A549 (cell line): ENCODE measurements at regions not wholly inside any gene's neighbourhood (a gene's known extent, or its start where the extent isn't known, plus 50 kb on each side); places are given as distances from the start of the nearest gene placed in this dataset.

Source experiments
- CEBPB ChIP-seq, 2 experiments: fragments of >200 bp in 1 of 2; sonication (Bioruptor Twin) in 1 of 2; formaldehyde crosslinking in 1 of 2; IDR thresholded peaks; 2 replicates each; pipeline ENCODE4 v1.6.1; 2012 to 2016
- CHD4 ChIP-seq: fragments of 200-600 bp; sonication (generic); IDR thresholded peaks from 2 replicates; pipeline ENCODE4 v1.6.1; 2016; ENCODE audit warnings: antibody characterized with exemption, mild to moderate bottlenecking, borderline replicate concordance
- EP300 ChIP-seq, 2 experiments: fragments of >200 bp; sonication (Bioruptor Twin); formaldehyde crosslinking; IDR thresholded peaks; 2 replicates in 1 of 2; 3 replicates in 1 of 2; pipeline ENCODE4 v1.6.1; 2016 to 2017
- ESRRA ChIP-seq: fragments of 150-350 bp; IDR thresholded peaks from 2 replicates; pipeline ENCODE4 v1.6.1; 2014; ENCODE audit warnings: mild to moderate bottlenecking, low read length, borderline replicate concordance
- JUNB ChIP-seq: fragments of >200 bp; sonication (Bioruptor Twin); formaldehyde crosslinking; IDR thresholded peaks from 2 replicates; pipeline ENCODE4 v1.6.1; 2016
- MAZ ChIP-seq: fragments of 150-350 bp; IDR thresholded peaks from 2 replicates; pipeline ENCODE4 v1.6.1; 2014; ENCODE audit warnings: antibody characterized with exemption, low read depth, low read length, borderline replicate concordance
- MYC ChIP-seq: IDR thresholded peaks from 2 replicates; pipeline ENCODE4 v1.6.1; 2012; ENCODE audit warnings: mild to moderate bottlenecking, inconsistent platforms, low read length, improper control_type of control experiment, borderline replicate concordance
- NPAS2 ChIP-seq: fragments of 250-450 bp; sonication (Bioruptor Pico); IDR thresholded peaks from 2 replicates; pipeline ENCODE4 v1.8.0; 2022; ENCODE audit warnings: mild to moderate bottlenecking, moderate library complexity, borderline replicate concordance
- POLR2A ChIP-seq: IDR thresholded peaks from 2 replicates; pipeline ENCODE4 v1.6.1; 2012; ENCODE audit warnings: mild to moderate bottlenecking, low read length
- POLR2AphosphoS2 ChIP-seq: conservative IDR thresholded peaks from 2 replicates; pipeline ENCODE4 v1.6.1; 2012; ENCODE audit warnings: low read length, improper control_type of control experiment, inconsistent platforms
- TF ChIP-seq, protein P1 (sequence below): IDR thresholded peaks from 2 replicates; pipeline ENCODE4 v1.6.1; 2012; ENCODE audit warnings: low read depth, borderline replicate concordance
- TF ChIP-seq, protein P2 (sequence below): fragments of >200 bp; sonication (Bioruptor Twin); formaldehyde crosslinking; IDR thresholded peaks from 3 replicates; pipeline ENCODE4 v1.5.1; 2016
- TF ChIP-seq, protein P3 (sequence below): fragments of 200-600 bp; sonication (generic); IDR thresholded peaks from 2 replicates; pipeline ENCODE4 v1.6.1; 2016; ENCODE audit warnings: antibody characterized with exemption, mild to moderate bottlenecking, moderate library complexity

DNA sequence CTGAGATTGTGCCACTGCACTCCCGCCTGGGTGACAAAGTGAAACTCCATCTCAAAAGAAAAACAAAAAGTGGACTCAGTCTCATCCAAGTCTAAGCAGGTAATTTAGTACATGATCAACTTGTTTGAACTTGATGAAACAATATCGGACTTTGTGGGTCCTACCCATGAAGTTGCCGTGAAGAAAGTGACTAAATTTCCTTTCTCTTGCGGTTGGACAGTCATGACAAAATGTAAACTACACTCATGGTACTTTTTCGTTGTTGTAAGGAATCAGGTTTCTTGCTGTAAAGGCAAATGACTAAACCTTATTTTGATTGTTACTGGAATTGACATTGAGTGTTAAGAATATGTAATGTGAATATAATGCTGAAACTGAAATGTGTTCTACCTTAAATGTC lies 164.5 kb upstream of the PLET1 start:
- TF ChIP-seq JUNB (no peak), POLR2A (no peak), CHD4 (no peak), CEBPB (IDR thresholded peaks at IDR 0.05) (no peak), ESRRA (no peak), NPAS2 (no peak), POLR2AphosphoS2 (no peak), EP300 (IDR thresholded peaks at IDR 0.05) (no peak), MAZ (no peak), MYC (no peak)
- TF ChIP-seq, protein P1, sequence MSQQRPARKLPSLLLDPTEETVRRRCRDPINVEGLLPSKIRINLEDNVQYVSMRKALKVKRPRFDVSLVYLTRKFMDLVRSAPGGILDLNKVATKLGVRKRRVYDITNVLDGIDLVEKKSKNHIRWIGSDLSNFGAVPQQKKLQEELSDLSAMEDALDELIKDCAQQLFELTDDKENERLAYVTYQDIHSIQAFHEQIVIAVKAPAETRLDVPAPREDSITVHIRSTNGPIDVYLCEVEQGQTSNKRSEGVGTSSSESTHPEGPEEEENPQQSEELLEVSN = no peak
- TF ChIP-seq, protein P2, sequence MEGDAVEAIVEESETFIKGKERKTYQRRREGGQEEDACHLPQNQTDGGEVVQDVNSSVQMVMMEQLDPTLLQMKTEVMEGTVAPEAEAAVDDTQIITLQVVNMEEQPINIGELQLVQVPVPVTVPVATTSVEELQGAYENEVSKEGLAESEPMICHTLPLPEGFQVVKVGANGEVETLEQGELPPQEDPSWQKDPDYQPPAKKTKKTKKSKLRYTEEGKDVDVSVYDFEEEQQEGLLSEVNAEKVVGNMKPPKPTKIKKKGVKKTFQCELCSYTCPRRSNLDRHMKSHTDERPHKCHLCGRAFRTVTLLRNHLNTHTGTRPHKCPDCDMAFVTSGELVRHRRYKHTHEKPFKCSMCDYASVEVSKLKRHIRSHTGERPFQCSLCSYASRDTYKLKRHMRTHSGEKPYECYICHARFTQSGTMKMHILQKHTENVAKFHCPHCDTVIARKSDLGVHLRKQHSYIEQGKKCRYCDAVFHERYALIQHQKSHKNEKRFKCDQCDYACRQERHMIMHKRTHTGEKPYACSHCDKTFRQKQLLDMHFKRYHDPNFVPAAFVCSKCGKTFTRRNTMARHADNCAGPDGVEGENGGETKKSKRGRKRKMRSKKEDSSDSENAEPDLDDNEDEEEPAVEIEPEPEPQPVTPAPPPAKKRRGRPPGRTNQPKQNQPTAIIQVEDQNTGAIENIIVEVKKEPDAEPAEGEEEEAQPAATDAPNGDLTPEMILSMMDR = no peak
- TF ChIP-seq, protein P3, sequence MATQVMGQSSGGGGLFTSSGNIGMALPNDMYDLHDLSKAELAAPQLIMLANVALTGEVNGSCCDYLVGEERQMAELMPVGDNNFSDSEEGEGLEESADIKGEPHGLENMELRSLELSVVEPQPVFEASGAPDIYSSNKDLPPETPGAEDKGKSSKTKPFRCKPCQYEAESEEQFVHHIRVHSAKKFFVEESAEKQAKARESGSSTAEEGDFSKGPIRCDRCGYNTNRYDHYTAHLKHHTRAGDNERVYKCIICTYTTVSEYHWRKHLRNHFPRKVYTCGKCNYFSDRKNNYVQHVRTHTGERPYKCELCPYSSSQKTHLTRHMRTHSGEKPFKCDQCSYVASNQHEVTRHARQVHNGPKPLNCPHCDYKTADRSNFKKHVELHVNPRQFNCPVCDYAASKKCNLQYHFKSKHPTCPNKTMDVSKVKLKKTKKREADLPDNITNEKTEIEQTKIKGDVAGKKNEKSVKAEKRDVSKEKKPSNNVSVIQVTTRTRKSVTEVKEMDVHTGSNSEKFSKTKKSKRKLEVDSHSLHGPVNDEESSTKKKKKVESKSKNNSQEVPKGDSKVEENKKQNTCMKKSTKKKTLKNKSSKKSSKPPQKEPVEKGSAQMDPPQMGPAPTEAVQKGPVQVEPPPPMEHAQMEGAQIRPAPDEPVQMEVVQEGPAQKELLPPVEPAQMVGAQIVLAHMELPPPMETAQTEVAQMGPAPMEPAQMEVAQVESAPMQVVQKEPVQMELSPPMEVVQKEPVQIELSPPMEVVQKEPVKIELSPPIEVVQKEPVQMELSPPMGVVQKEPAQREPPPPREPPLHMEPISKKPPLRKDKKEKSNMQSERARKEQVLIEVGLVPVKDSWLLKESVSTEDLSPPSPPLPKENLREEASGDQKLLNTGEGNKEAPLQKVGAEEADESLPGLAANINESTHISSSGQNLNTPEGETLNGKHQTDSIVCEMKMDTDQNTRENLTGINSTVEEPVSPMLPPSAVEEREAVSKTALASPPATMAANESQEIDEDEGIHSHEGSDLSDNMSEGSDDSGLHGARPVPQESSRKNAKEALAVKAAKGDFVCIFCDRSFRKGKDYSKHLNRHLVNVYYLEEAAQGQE = no peak
